Progenitor cell of endocrine pancreas (in vitro differentiated cells): ENCODE measurements at regions not wholly inside any gene's neighbourhood (a gene's known extent, or its start where the extent isn't known, plus 50 kb on each side); places are given as distances from the start of the nearest gene placed in this dataset.

ENCODE experiments used
- DNase-seq: peaks from one replicate; pipeline ENCODE4 v3.0.0; 2021; ENCODE audit warnings: low spot score; ENCODE audit not compliant: unreplicated experiment
- H3K27ac Mint-ChIP-seq: 2 replicates; pipeline ENCODE4 v1.8.0; 2021; ENCODE audit warnings: mild to moderate bottlenecking, moderate library complexity, mixed read lengths
- H3K27me3 Mint-ChIP-seq: 2 replicates; pipeline ENCODE4 v1.8.0; 2021; ENCODE audit warnings: mixed read lengths
- H3K36me3 Mint-ChIP-seq: 2 replicates; pipeline ENCODE4 v1.8.0; 2022; ENCODE audit warnings: mixed read lengths; ENCODE audit not compliant: insufficient read depth
- H3K4me1 Mint-ChIP-seq: 2 replicates; pipeline ENCODE4 v1.8.0; 2021; ENCODE audit warnings: low read depth, mixed read lengths
- H3K4me3 Mint-ChIP-seq: 2 replicates; pipeline ENCODE4 v1.8.0; 2021; ENCODE audit warnings: low read depth, mild to moderate bottlenecking, moderate library complexity, mixed read lengths
- H3K9me3 Mint-ChIP-seq: 2 replicates; pipeline ENCODE4 v1.8.0; 2021; ENCODE audit warnings: low read depth, mixed read lengths
- TF ChIP-seq, protein P1 (sequence below): fragments of 200-600 bp; sonication (generic); IDR thresholded peaks from one replicate; pipeline ENCODE4 v1.5.0; 2021; ENCODE audit warnings: antibody characterized with exemption, mild to moderate bottlenecking; ENCODE audit not compliant: unreplicated experiment

DNA sequence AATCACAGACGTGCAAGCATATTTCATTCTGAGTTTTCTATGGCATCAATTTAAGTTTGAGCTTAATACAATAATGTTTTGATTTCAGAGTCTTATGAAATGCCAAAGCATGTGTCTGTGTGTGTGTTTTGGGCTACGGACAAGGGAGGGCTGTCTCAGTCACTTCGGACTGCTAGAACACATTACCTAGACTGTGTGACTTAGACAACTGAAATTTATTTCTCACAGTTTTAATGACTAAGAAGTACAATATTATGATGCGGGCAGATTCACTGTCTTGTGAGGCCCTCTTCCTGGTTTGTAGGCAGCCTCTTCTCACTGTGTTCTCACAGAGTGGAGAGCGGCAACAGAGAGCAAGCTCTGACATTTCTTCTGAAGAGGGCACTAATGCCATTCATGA, 1202.0 kb downstream of the EFNB2 start:
- Mint-ChIP-seq H3K4me3 (no peak overlapping the region), H3K4me1 (no peaks in the 10 kb centered on the region), H3K27ac (no peak overlapping the region), H3K27me3 (peaks cover 4% of the 10 kb centered on the region), H3K9me3 (peaks cover 13% of the 10 kb centered on the region), H3K36me3 (peaks cover 10% of the 10 kb centered on the region)
- no peak for DNase-seq
- TF ChIP-seq, protein P1, sequence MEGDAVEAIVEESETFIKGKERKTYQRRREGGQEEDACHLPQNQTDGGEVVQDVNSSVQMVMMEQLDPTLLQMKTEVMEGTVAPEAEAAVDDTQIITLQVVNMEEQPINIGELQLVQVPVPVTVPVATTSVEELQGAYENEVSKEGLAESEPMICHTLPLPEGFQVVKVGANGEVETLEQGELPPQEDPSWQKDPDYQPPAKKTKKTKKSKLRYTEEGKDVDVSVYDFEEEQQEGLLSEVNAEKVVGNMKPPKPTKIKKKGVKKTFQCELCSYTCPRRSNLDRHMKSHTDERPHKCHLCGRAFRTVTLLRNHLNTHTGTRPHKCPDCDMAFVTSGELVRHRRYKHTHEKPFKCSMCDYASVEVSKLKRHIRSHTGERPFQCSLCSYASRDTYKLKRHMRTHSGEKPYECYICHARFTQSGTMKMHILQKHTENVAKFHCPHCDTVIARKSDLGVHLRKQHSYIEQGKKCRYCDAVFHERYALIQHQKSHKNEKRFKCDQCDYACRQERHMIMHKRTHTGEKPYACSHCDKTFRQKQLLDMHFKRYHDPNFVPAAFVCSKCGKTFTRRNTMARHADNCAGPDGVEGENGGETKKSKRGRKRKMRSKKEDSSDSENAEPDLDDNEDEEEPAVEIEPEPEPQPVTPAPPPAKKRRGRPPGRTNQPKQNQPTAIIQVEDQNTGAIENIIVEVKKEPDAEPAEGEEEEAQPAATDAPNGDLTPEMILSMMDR, result no peak

DNA sequence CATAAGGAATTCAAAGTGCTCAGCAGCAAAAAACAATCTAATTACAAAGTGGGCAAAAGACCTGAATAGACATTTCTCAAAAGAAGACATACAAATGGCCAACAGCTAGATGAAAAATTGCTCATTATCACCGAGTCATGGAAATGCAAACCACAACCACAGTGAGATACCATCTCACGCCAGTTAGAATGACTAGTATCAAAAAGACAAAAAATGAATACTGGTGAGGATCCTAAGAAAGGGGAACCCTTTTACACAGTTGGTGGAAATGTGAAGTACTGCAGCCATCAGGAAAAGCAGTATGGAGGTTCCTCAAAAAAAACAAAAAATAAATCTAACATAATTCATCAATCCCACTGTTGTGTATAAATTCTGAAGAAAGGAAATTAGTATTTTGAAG, 1206.1 kb downstream of the EFNB2 start:
- peaks cover 20% of the 10 kb centered on the region for H3K9me3 Mint-ChIP-seq
- DNase-seq, result no peak
- no peak overlapping the region for H3K27ac Mint-ChIP-seq
- peaks cover 10% of the 10 kb centered on the region for H3K36me3 Mint-ChIP-seq
- H3K27me3 Mint-ChIP-seq, result no peaks in the 10 kb centered on the region
- H3K4me1 Mint-ChIP-seq, result peaks cover 18% of the 10 kb centered on the region
- no peak overlapping the region for H3K4me3 Mint-ChIP-seq
- TF ChIP-seq, protein P1, result no peak

DNA sequence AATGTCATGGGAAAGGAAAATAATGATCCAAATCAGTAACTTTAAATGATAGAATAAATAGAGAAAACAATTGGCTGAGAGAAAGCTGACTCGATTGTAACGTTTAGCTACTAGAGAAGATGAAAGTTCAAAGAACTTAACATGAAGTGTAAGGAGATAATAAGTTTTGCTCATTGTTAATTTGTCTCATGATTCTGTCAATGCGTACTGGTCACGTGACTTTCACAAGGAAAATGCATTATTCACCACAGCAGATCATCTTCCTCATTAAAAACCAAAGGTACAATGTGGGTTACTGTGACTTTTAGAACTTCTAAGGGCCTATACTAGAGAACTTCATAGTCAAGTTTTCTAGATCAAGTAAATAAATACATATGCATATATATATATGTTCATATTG, 1207.2 kb downstream of the EFNB2 start:
- H3K4me1 Mint-ChIP-seq, result peaks cover 19% of the 10 kb centered on the region
- H3K27me3 Mint-ChIP-seq, result no peaks in the 10 kb centered on the region
- TF ChIP-seq, protein P1, result no peak
- H3K9me3 Mint-ChIP-seq, result peaks cover 18% of the 10 kb centered on the region
- H3K36me3 Mint-ChIP-seq, result peaks cover 9% of the 10 kb centered on the region
- no peak overlapping the region for H3K27ac Mint-ChIP-seq
- no peak for DNase-seq
- H3K4me3 Mint-ChIP-seq, result no peak overlapping the region

DNA sequence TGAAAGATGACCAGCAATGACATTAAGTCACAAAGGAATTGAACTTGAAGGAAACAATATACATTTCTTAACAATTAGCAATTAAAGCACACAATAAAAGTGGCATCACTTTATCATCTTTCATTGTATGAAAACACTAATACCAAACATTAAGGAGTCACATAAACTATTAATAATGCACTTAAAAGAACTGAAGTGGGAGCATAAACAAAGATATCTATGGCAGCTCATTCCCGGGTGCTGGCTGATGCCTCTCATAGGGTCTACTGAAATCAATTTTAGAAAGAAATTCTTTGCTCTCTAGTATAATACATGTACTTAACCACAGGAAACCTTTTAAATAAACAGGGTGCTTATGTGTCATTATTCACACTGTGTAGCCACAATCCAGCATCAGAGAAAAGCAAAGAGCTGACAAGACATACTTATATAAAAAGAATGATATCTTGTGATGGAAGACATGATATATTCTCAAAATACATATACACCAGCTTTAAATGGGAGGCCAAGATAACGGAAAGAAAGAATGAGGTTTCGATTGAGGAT, 1207.8 kb downstream of the EFNB2 start:
- TF ChIP-seq, protein P1, result no peak
- no peak overlapping the region for H3K4me3 Mint-ChIP-seq
- H3K27me3 Mint-ChIP-seq, result no peaks in the 10 kb centered on the region
- H3K9me3 Mint-ChIP-seq, result peaks cover 19% of the 10 kb centered on the region
- H3K27ac Mint-ChIP-seq, result no peak overlapping the region
- peaks cover 19% of the 10 kb centered on the region for H3K4me1 Mint-ChIP-seq
- peaks cover 9% of the 10 kb centered on the region for H3K36me3 Mint-ChIP-seq
- no peak for DNase-seq

DNA sequence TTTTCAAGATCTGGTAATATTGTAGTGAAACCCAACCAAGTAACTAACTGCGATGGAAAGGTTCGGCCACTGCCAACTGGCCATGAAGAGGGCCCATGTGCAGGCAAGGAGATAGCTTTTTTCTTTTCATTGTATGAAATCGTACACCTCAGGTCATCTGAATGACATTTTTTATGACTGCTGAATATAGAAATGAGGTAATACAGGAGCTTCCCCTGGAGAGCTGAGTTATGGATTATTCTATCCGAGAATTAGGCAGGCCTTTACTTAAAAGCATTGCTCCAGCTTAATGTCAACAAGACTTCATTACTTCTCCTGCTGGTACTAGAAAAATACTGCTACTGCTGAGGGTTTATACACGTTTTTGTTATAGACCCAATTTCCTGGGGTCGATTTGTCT, 1215.6 kb downstream of the EFNB2 start:
- no peaks in the 10 kb centered on the region for H3K27me3 Mint-ChIP-seq
- peaks cover 3% of the 10 kb centered on the region for H3K9me3 Mint-ChIP-seq
- no peak for DNase-seq
- peaks cover 11% of the 10 kb centered on the region for H3K4me1 Mint-ChIP-seq
- H3K36me3 Mint-ChIP-seq, result no peaks in the 10 kb centered on the region
- H3K27ac Mint-ChIP-seq, result no peak overlapping the region
- TF ChIP-seq, protein P1, result no peak
- no peak overlapping the region for H3K4me3 Mint-ChIP-seq
